ENCODE measurements at regions not wholly inside any gene's neighbourhood (a gene's known extent, or its start where the extent isn't known, plus 50 kb on each side); places are given as distances from the start of the nearest gene placed in this dataset.

- DNase-seq (ENCODE audit: low read depth) = no peak
- TF ChIP-seq CTCF (IDR thresholded peaks at IDR 0.05; ENCODE audit: insufficient read depth, low read depth, low read length, missing control alignments) = no peak
These were observed 142.3 kb downstream of the MIS18A start for GRCh38 chr21:32136546-32136945.

GRCh38 chr21:32135401-32136363, 143.2 kb downstream of the MIS18A start:
- DNase-seq (ENCODE audit: low read depth) = peak; percentile 4
- no peak for TF ChIP-seq CTCF (IDR thresholded peaks at IDR 0.05; ENCODE audit: insufficient read depth, low read depth, low read length, missing control alignments)
- H3K4me3 ChIP-seq (ENCODE audit: low read length) = no peak overlapping the region

More at GRCh38 chr21:32136546-32136945, 142.3 kb downstream of the MIS18A start:
- H3K4me3 ChIP-seq (ENCODE audit: low read length) = no peak overlapping the region

GRCh38 chr21:32134441-32135130, 144.3 kb downstream of the MIS18A start:
- no peak for DNase-seq (ENCODE audit: low read depth)
- no peak for TF ChIP-seq CTCF (IDR thresholded peaks at IDR 0.05; ENCODE audit: insufficient read depth, low read depth, low read length, missing control alignments)
- H3K4me3 ChIP-seq (ENCODE audit: low read length) = no peak overlapping the region

GRCh38 chr21:32132881-32133280, 146.0 kb downstream of the MIS18A start:
- no peak for TF ChIP-seq CTCF (IDR thresholded peaks at IDR 0.05; ENCODE audit: insufficient read depth, low read depth, low read length, missing control alignments)
- H3K4me3 ChIP-seq (ENCODE audit: low read length) = no peak overlapping the region
- no peak for DNase-seq (ENCODE audit: low read depth)

- H3K4me3 ChIP-seq (ENCODE audit: low read length) = no peak overlapping the region
- TF ChIP-seq CTCF (IDR thresholded peaks at IDR 0.05; ENCODE audit: insufficient read depth, low read depth, low read length, missing control alignments) = no peak
- DNase-seq (ENCODE audit: low read depth) = no peak
These were observed 146.4 kb downstream of the MIS18A start for GRCh38 chr21:32132409-32132808.

- DNase-seq (ENCODE audit: low read depth) = peak; percentile 3
- no peak for TF ChIP-seq CTCF (IDR thresholded peaks at IDR 0.05; ENCODE audit: insufficient read depth, low read depth, low read length, missing control alignments)
- H3K4me3 ChIP-seq (ENCODE audit: low read length) = no peak overlapping the region
These were observed 146.9 kb downstream of the MIS18A start for GRCh38 chr21:32131960-32132359.

Data from epithelial cell of esophagus (primary cell).